ENCODE measurements at regions not wholly inside any gene's neighbourhood (a gene's known extent, or its start where the extent isn't known, plus 50 kb on each side); places are given as distances from the start of the nearest gene placed in this dataset.

DNA sequence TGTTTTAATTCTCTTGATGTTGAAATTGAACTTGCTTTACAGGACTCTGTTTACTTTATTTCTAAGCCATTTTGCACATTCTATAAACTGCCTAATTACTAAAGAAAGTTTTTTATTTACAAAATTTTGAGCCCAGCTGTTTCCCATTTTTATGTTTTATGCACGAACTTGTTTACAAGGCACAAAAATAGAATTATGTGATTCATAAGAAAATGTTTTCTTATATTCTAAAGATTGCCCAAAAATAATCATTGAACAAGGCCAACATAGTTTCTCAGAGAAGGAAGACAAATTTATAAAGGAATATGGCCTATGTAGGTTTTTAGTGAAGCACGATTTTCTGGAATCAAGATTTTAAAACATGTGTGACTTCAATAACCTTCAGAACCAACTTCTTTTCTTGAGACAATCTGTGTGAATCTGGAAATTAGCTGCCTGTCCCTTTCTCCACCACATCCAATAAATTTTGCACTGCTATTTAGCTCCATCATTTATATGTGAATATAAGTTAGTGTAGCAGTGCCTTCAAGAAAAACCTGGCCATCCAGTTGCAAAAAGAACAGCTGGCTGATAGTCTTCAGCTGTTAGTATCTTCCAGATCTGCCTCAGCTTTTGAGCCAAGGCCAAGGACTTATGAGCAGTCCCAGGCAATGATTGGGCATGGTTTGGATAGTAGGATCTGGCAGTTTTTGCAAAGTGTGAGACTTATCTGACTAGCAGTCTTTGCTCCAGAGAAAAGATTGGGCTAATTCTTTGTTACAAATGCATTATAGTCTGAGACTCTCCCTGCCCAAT, 253.2 kb upstream of the COL3A1 start:
- TF ChIP-seq, protein P1, sequence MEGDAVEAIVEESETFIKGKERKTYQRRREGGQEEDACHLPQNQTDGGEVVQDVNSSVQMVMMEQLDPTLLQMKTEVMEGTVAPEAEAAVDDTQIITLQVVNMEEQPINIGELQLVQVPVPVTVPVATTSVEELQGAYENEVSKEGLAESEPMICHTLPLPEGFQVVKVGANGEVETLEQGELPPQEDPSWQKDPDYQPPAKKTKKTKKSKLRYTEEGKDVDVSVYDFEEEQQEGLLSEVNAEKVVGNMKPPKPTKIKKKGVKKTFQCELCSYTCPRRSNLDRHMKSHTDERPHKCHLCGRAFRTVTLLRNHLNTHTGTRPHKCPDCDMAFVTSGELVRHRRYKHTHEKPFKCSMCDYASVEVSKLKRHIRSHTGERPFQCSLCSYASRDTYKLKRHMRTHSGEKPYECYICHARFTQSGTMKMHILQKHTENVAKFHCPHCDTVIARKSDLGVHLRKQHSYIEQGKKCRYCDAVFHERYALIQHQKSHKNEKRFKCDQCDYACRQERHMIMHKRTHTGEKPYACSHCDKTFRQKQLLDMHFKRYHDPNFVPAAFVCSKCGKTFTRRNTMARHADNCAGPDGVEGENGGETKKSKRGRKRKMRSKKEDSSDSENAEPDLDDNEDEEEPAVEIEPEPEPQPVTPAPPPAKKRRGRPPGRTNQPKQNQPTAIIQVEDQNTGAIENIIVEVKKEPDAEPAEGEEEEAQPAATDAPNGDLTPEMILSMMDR (IDR thresholded peaks at IDR 0.05; ENCODE audit: insufficient read depth, low read length, poor library complexity, severe bottlenecking), result no peak
- no peak for TF ChIP-seq EZH2phosphoT487 (conservative IDR thresholded peaks at IDR 0.05; ENCODE audit: low read length)

All from SU-DHL-6 (cell line).